Hepatocyte (in vitro differentiated cells): ENCODE measurements at regions not wholly inside any gene's neighbourhood (a gene's known extent, or its start where the extent isn't known, plus 50 kb on each side); places are given as distances from the start of the nearest gene placed in this dataset.

Experiments used
- CTCF ChIP-seq: fragments of 200-600 bp; sonication (generic); IDR thresholded peaks from 2 replicates; pipeline ENCODE4 v1.5.1; 2016; ENCODE audit warnings: antibody characterized with exemption, mild to moderate bottlenecking; ENCODE audit not compliant: poor library complexity
- EZH2 ChIP-seq: fragments of 200-600 bp; sonication (generic); IDR thresholded peaks from 2 replicates; pipeline ENCODE4 v1.6.1; 2016; ENCODE audit warnings: antibody characterized with exemption, mild to moderate bottlenecking, borderline replicate concordance

GRCh38 chr16:5466551-5466950 lies 369.0 kb upstream of the EEF2KMT start:
- TF ChIP-seq CTCF: no peak
- TF ChIP-seq EZH2: no peak
